Panc1 (cell line): ENCODE measurements at regions not wholly inside any gene's neighbourhood (a gene's known extent, or its start where the extent isn't known, plus 50 kb on each side); places are given as distances from the start of the nearest gene placed in this dataset.

Experiments
- CTCF ChIP-seq: fragments of 450-650 bp; IDR thresholded peaks from 2 replicates; pipeline ENCODE4 v1.5.1; 2017; ENCODE audit warnings: mild to moderate bottlenecking
- SIN3A ChIP-seq: IDR thresholded peaks from 2 replicates; pipeline ENCODE4 v1.6.1; 2012; ENCODE audit warnings: low read depth, mild to moderate bottlenecking, low read length, moderate library complexity, borderline replicate concordance; ENCODE audit not compliant: insufficient read depth

- peak; percentile 69; the same call in 1 of the 2 replicates for TF ChIP-seq CTCF
- TF ChIP-seq SIN3A, result no peak
These were observed 118.0 kb upstream of the WDFY3 start for GRCh38 chr4:85084371-85085094.
